HL-60 (cell line): ENCODE measurements at regions not wholly inside any gene's neighbourhood (a gene's known extent, or its start where the extent isn't known, plus 50 kb on each side); places are given as distances from the start of the nearest gene placed in this dataset.

Experiments
- GABPA ChIP-seq: IDR thresholded peaks from 2 replicates; pipeline ENCODE4 v1.6.1; 2012; ENCODE audit warnings: low read depth
- POLR2AphosphoS5 ChIP-seq: IDR thresholded peaks from 2 replicates; pipeline ENCODE4 v1.6.1; 2012; ENCODE audit warnings: low read depth
- TF ChIP-seq, protein P1 (sequence below): IDR thresholded peaks from one replicate; pipeline ENCODE4 v1.5.1; 2011; ENCODE audit warnings: low read length, control low read depth, inconsistent platforms; ENCODE audit not compliant: insufficient read depth
- TF ChIP-seq, protein P2 (sequence below): IDR thresholded peaks from 2 replicates; pipeline ENCODE4 v1.6.1; 2012; ENCODE audit warnings: low read depth; ENCODE audit not compliant: insufficient replicate concordance

DNA sequence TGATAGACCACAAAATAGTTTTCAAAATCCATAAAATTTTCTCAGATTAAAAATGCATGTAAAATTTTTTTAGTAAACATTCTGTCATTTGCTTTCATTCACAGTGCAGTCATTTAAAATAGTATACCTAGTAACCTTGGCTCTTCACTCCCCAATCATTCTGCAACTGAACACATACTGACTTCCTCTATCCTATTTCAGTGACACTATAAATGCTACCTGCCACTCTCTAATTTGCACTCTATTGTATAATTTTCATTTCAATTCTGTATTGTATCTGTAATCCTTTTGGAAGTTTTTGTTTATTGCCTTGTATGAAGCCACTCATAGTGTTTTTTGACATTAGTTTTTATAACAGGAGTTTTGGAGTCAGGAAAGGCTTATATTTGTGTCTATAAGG is 1029.1 kb upstream of the NCAM2 start:
- TF ChIP-seq, protein P1, sequence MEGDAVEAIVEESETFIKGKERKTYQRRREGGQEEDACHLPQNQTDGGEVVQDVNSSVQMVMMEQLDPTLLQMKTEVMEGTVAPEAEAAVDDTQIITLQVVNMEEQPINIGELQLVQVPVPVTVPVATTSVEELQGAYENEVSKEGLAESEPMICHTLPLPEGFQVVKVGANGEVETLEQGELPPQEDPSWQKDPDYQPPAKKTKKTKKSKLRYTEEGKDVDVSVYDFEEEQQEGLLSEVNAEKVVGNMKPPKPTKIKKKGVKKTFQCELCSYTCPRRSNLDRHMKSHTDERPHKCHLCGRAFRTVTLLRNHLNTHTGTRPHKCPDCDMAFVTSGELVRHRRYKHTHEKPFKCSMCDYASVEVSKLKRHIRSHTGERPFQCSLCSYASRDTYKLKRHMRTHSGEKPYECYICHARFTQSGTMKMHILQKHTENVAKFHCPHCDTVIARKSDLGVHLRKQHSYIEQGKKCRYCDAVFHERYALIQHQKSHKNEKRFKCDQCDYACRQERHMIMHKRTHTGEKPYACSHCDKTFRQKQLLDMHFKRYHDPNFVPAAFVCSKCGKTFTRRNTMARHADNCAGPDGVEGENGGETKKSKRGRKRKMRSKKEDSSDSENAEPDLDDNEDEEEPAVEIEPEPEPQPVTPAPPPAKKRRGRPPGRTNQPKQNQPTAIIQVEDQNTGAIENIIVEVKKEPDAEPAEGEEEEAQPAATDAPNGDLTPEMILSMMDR: no peak
- no peak for TF ChIP-seq POLR2AphosphoS5
- TF ChIP-seq, protein P2, sequence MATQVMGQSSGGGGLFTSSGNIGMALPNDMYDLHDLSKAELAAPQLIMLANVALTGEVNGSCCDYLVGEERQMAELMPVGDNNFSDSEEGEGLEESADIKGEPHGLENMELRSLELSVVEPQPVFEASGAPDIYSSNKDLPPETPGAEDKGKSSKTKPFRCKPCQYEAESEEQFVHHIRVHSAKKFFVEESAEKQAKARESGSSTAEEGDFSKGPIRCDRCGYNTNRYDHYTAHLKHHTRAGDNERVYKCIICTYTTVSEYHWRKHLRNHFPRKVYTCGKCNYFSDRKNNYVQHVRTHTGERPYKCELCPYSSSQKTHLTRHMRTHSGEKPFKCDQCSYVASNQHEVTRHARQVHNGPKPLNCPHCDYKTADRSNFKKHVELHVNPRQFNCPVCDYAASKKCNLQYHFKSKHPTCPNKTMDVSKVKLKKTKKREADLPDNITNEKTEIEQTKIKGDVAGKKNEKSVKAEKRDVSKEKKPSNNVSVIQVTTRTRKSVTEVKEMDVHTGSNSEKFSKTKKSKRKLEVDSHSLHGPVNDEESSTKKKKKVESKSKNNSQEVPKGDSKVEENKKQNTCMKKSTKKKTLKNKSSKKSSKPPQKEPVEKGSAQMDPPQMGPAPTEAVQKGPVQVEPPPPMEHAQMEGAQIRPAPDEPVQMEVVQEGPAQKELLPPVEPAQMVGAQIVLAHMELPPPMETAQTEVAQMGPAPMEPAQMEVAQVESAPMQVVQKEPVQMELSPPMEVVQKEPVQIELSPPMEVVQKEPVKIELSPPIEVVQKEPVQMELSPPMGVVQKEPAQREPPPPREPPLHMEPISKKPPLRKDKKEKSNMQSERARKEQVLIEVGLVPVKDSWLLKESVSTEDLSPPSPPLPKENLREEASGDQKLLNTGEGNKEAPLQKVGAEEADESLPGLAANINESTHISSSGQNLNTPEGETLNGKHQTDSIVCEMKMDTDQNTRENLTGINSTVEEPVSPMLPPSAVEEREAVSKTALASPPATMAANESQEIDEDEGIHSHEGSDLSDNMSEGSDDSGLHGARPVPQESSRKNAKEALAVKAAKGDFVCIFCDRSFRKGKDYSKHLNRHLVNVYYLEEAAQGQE: no peak
- no peak for TF ChIP-seq GABPA
